ENCODE measurements at regions not wholly inside any gene's neighbourhood (a gene's known extent, or its start where the extent isn't known, plus 50 kb on each side); places are given as distances from the start of the nearest gene placed in this dataset.
"Not testable (repeated sequence)": the region's sequence is repeated elsewhere in the genome, so short reads cannot be mapped to it uniquely, and the experiment has no call there.

DNA sequence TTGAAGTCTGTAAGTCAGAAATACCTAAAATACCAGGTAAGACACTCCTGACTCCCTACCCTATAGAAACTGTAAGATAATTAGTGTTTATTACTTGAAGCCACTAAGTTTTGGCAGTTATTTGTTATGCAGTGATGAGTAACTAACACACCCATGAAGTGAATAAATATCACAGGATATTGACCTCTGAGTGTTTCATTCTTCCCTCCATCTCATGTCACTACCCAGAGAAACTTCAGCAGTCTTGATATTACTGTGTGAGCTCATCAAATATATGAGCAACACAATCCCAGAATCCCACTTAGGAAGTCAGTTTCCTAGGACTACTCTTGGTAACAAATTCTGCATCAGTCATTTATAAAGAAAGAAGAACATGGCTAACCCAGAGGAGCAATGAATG is 529.7 kb downstream of the FBXO15 start:
- DNase-seq, result no peak

GRCh38 chr18:73615506-73615905 is 532.1 kb downstream of the FBXO15 start:
- no peak for DNase-seq

DNA sequence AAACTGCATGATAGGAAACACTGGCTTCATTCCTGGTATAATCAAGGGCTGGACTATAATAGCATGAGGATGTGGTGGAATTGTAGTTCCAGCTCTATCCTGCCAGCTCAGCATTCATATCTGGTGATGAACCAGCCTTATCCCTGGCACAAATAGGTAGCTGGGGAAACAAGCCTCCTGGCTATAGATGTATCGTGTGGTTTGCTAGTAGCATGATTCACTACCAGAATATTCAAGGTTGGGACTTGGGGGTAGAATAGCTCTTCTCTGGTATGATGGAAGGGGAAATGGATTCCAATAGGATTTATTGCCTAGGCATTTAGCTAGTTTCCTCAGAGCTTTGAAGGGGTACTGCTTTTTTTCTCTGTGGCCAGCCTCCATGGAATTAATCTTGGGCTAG is 532.8 kb downstream of the FBXO15 start:
- DNase-seq, result no peak

DNA sequence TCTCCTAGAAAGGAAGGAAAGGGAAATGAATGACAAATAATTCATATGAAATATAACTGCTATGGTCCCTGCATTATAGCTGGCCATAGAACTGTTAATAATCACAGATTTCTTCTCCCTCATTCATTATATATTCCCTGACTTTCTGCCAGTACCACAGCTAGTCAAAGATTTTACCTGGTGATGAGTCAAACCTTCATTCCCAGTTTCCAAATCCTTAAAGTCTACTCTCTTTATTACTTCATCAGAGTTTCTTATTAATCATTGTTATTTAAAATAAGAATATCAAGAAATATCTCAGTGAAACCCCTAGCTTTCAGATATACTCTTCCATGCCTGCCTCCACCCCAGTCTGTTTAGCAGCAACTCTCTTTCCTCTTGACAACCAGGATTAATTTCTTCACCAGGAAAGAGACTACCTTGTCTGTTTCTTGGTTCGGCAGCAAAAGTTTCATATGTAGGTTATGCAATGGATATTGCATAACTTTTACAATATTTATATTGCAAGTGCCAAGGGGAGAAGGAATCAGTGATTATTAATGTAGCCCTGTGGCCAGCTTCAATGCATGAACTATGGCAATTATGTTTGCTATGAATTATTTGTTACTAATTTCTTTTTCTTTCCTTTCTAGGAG is 533.8 kb downstream of the FBXO15 start:
- DNase-seq, result no peak

DNA sequence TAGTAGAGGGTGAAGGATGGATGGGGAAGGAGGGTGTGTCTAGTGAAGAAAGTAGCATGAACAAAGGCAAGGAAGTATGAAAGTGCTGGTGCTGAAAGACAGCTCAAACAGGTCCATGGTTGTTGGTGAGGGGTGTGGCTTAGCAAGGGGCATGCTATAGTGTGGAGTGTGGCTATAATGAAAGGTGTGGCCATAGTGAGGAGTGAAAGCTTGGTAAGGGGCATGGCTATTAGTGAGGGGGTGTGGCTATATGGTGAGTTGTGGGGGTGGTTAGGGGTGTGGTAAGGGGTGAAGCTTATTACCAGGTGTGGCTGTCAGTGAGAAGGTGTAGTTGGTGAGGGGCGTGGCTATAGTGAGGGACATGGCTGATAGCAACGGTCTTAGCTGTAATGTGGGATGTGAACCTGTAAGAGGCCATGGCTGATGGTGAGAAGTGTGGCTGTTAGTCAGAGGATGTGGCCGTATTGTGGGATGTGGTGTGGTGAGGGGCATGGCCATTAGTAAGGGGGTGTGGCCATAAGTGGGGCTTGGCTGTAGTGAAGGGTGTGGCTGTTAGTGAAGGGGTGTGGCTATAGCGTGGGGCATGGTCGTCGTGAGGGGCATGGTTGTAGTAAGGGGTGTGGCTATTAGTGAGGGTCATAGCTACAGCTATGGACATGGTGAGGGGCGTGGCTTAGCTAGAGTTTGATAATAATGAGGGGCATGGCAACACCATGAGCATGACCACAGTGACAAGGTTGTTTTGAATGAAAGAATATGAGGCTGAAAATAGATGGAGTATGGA is 549.6 kb downstream of the FBXO15 start:
- DNase-seq, result no peak

DNA sequence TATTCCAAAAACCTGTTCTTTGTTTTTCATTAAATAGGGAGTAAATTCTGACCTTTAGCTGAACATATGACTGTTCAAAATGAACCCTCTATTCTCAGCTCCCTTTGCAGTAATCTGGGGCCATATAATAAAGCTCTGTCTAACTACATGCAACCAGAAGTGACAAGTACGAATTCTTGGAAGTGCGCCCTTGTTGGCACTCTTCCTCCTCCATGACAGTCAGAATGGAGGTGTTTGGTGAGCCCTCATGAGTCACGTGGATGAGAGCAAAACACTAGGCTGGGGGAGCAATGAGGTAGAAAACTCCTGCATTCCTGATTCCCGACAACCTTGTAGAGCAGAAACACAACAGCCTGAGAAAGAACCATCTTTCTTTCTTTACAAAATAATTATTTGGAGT is 552.9 kb downstream of the FBXO15 start:
- DNase-seq, result no peak

DNA sequence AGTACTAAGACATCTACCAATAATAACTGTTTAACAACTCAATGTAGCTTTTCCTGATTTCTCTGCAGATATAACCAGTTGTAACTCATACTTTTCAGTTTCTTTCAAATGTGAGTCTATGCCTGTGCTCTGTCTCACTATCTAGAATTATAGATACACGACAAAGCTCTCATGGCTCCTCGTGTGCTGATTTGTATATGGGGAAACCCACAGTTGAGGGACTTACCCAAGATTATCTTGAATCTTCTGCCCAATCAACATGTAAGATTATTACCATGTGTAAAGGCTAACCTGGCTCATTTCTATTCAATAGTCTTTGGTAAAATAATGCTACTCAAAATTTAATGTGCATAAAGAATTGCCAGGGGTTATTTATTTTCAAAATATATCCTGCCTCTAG is 554.4 kb downstream of the FBXO15 start:
- no peak for DNase-seq

DNA sequence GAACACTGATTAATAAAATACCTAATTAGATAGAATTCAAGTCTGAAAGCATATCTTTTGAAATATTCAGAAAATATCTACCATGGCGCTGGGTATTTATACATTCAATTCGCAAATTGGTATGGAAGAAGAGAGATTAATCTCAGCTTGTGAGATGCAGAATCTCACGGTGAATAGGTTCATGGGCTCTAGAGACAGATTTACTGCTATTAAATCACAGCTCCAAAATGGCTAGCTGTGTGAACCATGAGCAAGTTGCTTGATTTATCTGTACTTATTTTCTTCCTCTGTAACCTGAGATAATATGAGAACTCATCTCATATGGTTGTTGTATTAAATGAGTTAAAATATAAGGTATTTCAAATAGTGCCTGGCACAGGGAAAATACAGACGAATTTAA is 556.7 kb downstream of the FBXO15 start:
- DNase-seq, result no peak

DNA sequence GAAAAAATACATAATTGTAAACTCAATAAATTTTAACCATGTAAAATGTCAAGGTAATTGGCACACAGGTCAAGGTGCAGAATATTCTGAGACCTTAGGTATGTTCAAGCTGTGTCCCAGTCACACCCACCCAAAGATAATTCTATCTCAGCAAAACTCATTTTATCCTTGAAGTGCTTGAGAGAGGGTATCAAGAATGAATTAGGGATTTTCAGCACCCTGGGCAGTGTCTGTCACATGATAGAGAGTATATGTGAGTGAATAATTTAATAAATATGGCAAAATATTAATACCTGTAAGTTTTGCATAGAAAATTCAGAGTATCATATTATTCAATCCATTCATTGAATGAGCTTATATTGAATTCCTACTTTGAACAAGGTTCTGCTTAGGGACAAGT is 567.9 kb downstream of the FBXO15 start:
- DNase-seq, result no peak

DNA sequence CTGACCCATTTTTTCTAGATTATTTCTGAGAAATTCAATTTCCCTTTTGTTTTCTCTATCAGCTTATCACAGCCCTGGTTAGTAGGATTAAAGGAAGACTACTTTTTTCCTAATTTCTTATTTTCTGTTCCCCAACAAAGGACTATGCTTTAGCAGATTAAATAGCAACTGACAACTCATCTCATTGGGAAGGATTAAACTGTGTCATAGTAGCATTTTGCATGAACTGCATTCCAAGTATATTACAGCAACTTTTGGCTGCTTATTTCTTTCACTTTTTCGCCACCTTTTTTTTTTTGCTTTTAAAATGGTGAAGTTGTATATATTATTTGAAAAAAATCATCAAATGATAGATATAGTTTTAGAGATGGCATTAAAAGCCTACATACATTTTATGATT is 570.3 kb downstream of the FBXO15 start:
- no peak for DNase-seq

DNA sequence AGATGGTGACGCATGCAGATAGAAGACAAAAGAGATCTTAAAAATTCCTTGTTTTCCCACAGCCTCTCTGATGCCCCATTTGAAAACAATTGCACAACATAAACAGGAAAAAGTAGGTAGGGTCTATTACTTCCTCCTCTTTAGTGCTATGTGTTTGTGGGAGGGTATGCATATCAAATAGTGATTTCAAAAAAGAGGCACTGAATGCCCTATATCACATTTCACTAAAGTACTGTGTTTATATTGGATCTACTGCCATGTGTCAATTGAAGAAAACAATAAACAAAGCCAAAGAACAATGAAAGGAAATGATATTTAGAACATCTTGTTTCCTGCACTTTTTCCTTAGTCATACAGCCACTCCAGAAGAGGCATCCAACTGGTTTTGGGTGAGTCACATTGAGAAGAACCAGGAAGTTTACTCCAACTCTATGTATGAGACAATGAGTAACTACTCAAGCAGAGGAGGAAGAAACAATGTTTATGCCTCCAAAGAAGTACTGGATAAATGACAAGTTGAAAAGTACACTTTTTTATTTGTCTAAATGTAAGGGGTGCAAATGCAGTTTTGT is 583.6 kb downstream of the FBXO15 start:
- no peak for DNase-seq

DNA sequence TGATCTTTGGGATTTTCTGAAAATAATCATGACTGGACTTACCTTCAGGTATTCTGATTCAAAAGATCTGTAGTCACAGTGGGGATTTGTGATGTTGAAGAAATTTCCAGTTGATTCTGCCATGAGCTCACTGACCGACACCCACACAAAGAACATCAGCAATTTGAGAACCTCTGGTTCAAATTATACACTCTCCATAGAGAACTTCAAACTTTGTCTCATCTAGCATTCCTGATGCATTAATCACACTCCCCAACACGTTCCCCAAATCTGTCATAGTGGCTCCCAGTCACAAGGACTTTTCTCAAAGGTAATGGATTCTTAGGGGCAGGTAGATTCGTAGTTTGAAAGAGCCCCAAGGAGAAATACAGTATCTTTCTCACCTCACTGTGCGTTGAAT is 584.3 kb downstream of the FBXO15 start:
- no peak for DNase-seq

- no peak for DNase-seq
These were observed 590.7 kb downstream of the FBXO15 start for GRCh38 chr18:73556904-73557303.

DNA sequence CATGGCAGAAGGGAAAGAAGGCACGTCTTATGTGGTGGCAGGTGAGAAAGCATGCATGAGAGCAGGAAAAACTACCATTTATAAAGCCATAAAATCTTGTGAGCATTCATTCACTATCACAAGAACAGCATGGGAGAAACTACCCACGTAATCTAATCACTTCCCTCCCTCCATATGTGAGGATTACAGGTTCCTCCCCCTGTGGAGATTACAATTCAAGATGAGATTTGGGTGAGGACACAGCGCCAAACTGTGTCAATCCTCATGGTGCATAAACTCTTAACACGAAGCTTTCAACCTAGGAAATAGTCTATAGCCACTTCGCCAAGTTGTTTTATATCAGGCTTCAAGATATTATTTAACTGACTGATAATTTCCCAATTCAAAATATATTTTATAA is 595.5 kb downstream of the FBXO15 start:
- no peak for DNase-seq

GRCh38 chr18:73551211-73551610 is 596.4 kb downstream of the FBXO15 start:
- no peak for DNase-seq

DNA sequence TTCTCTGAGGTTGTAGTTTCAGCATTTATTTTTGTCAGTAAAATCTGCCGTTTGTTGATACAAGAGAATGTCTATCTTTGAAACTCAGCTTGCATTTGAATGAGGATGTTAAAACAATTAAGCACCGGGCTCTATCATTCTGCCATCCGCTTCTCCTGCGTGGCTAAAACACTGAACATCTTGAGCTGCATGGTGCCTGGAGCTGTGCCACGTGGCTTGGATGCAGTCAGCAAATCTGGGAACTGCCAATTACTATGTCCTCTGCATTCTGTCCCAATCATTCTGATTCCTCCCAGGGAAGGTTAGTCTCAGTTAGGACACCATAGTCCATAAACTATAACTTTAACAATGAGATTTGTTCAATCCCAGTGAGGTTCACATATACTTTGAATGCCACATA is 598.4 kb downstream of the FBXO15 start:
- no peak for DNase-seq

DNA sequence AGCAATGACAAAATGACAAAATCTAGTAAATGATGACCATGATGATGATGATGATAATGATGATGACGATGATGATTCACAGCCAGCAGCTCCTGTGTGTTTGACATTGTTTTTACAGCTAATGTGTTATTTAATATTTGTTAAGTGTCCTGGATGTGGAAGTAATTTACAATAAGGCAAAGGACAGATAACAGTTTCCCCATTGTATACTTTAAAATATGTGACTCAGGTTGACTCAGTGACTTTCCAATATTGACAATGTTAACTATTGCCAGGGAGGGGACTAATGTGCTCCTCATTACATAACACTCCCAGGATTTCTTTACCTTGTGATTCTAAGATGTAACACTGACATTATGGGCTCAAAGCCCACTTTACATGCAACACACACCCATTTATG is 602.2 kb downstream of the FBXO15 start:
- no peak for DNase-seq

DNA sequence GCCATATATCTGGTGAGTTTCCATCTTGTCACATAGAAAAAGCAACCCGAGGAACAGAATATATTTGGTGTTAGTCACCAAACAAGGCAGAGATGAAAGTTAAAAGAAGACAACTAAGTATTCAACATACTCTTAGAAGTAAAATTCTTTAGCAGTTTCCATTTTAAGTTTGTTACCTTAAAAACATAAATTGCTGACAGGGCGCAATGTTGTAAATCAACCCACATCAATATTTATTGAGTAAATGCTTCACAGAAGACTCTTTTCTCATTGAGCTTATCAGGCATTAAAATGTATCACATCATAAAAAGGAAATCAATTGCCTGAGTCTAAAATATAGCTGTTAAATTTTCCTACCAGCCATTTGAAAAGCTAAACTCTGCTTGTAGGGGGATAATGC is 603.0 kb downstream of the FBXO15 start:
- no peak for DNase-seq

DNA sequence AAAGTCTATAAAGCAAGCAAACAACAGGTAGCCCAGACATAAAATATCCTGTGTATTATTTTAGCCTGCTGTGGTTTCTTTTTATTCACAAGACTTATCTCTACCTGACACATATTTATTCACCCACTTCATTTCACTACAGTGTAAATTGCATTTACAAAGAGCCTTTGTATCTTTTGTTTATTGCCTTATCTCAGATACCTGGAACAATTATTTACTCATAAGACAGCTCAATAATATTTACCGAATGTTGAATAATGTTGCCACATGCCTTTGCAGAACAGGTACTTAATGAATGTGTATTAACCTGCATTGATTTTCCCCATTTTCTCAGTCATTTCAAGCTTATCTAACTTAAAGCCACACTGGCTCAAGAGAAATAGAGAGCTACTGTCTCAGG is 603.6 kb downstream of the FBXO15 start:
- no peak for DNase-seq

DNA sequence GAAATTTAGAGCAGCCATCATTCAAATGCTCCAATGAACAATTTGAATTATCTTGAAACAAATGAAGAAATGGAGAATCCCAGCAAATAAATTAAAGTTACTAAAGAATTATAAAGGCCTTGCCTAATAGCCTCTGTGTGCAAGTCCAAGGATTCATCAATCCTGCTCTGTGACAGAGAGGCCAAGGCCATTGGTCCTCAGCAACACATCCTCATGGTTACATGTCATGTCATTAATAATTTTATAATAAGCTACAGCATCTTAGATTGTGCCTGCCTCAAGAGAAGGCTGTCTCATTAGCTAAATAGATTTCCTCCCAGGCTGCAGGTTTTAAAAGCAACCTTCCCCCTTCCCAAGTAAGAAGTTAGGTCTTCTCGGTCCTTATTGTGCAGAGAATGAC is 611.6 kb downstream of the FBXO15 start:
- DNase-seq, result no peak

DNA sequence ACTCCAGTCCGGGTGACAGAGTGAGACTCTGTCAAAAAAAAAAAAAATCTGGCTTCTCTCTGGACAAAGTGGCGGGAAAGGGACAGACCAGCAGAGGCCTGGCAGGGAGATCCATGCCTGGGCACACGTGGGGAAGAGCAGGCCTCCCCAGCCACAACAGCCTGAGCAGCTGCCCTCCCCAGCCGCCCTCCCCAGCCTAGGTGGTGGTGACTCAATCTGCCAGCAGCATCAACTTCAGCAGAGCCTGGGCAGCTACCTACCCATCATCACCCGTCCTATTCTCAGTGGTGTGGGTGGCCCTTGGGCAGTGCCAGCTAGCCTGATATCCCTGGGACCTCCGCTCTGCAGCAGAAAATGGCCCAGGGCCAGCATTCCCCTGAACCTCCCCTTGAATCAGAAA is 612.4 kb downstream of the FBXO15 start:
- DNase-seq, result no peak

DNA sequence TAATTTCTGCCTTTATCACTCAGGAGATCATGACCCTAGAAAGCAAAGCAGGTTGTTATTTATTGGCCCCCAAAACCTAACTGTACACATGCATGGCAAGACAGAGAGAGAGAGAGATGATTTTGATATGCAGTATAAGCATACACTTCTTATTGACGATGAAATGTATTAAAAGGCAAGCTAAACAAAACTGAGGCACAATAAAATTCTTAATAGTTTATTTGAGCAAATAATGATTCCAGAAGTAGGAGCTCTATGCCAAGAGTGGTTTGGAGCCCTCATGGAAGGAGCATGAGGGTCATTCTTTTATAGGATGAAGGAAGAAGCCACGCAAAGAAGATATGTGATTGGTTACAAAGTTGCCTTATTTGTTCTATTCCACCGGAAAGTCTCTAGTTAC is 616.0 kb downstream of the FBXO15 start:
- DNase-seq, result no peak

- DNase-seq, result no peak
These were observed 619.6 kb downstream of the FBXO15 start for GRCh38 chr18:73528066-73528465.

DNA sequence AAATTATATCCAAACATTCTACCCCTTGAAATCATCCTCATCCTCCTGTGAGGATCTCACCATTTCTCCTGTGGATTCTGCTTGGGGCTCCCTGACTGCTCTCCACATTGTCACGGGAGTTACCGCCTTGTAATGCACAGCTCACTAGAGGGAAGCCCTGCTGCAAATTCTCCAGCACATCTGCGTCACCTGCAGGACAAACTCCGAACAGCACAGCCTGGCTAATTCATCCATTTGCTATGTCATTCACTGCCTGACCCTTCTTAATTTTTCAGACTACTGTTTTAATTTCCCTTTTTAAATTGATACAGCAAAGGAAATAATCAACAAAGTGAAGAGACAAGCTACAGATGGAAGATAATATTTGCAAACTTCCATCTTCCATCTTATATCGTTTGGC is 627.4 kb downstream of the FBXO15 start:
- no peak for DNase-seq

DNA sequence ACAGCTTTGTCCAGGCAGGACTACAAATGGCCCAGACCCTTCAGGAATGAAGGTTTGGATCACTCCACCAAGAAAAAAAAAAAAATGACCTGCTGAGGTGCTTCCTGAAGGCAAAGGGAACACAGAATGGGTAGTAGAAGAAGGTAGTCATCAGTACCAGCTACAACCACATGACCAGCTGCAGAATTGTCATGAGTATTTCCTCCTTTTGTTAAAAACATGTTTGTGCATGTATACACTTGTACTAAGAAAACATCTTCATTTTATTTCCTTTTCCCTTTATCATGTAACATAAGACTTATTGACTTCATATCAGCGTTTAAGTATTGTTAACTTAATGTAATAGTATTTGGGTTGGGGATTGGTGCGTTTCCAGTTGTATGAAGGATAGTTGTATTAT is 631.6 kb downstream of the FBXO15 start:
- DNase-seq, result not testable (repeated sequence)
